ENCODE measurements at regions not wholly inside any gene's neighbourhood (a gene's known extent, or its start where the extent isn't known, plus 50 kb on each side); places are given as distances from the start of the nearest gene placed in this dataset.

- Histone ChIP-seq H4K20me1 (replicated peaks; ENCODE audit: control insufficient read depth, extremely low read depth, insufficient read depth, low read length) (no peaks in the 10 kb centered on the region), H3K9ac (replicated peaks; ENCODE audit: extremely low read depth, insufficient read depth, low read length) (no peak overlapping the region), H3K9me3 (replicated peaks; ENCODE audit: control insufficient read depth, insufficient read depth, low read length) (no peaks in the 10 kb centered on the region), H3K4me2 (ENCODE audit: insufficient read depth, low read length) (no peak overlapping the region), H3K36me3 (ENCODE audit: control insufficient read depth in 2 of 2, extremely low read depth in 1 of 2, insufficient read depth in 2 of 2, low read length in 2 of 2) (no peaks in the 10 kb centered on the region), H3K4me1 (ENCODE audit: control insufficient read depth, extremely low read depth, insufficient read depth, low read length) (no peaks in the 10 kb centered on the region), H3K9me1 (replicated peaks; ENCODE audit: control insufficient read depth, extremely low read depth, insufficient read depth, low read length) (no peaks in the 10 kb centered on the region), H3K27me3 (ENCODE audit: control insufficient read depth in 2 of 2, insufficient read depth in 2 of 2, low read length in 2 of 2) (no peaks in the 10 kb centered on the region), H3K27ac (ENCODE audit: insufficient read depth, low read depth, low read length) (no peak overlapping the region), H3K79me2 (ENCODE audit: control insufficient read depth, insufficient read depth, low read length) (no peaks in the 10 kb centered on the region), H3K4me3 (replicated peaks in 1 of 3; ENCODE audit: insufficient read depth in 1 of 3, low read depth in 1 of 3, low read length in 3 of 3) (no peak overlapping the region), H2AFZ (ENCODE audit: low read depth, low read length) (no peak overlapping the region)
- ChIA-PET CTCF (no interaction called here), POLR2A (no interaction called here)
- DNase-seq (ENCODE audit: low read depth, low spot score) (no peak), FAIRE-seq (no peak)
- BruUV-seq (replicated peaks), result no TSS peak
- TF ChIP-seq JUN (IDR thresholded peaks at IDR 0.05; ENCODE audit: borderline replicate concordance, insufficient read depth, insufficient read length, low read depth) (no peak), POLR2A (IDR thresholded peaks at IDR 0.05; ENCODE audit: low read depth, low read length) (no peak), MYC (IDR thresholded peaks at IDR 0.05; ENCODE audit: low read depth, low read length) (no peak), POLR2AphosphoS5 (IDR thresholded peaks at IDR 0.05; ENCODE audit: insufficient read depth, low read depth, low read length) (no peak), GATA2 (IDR thresholded peaks at IDR 0.05; ENCODE audit: insufficient read depth, insufficient read length, low read depth, low read length) (no peak), CTCF (IDR thresholded peaks at IDR 0.05; ENCODE audit: extremely low read depth in 1 of 2, insufficient read depth in 1 of 2, low read depth in 1 of 2, low read length in 2 of 2) (no peak), MAX (IDR thresholded peaks at IDR 0.05; ENCODE audit: insufficient read depth, insufficient read length) (no peak)
- dilution Hi-C loops (cut with MboI; ENCODE audit: extremely low pct_ligation_motif_present, low sequenced_read_pairs), result no loop called here
- intact Hi-C loops (cut with micrococcal nuclease), result loop anchor here (10.0 kb wide), 1 partner anchor 66 kb away; no protein-coding TSS in a partner anchor
Observed at GRCh38 chr2:198628596-198628995, 824.2 kb downstream of the PLCL1 start.
